IPS-NIHi11 (cell line): ENCODE measurements at regions not wholly inside any gene's neighbourhood (a gene's known extent, or its start where the extent isn't known, plus 50 kb on each side); places are given as distances from the start of the nearest gene placed in this dataset.

Experiments
- DNase-seq: peaks from one replicate; pipeline ENCODE4 v3.0.0; 2012; ENCODE audit warnings: mixed read lengths, low spot score

GRCh38 chr10:58970160-58970915 lies 206.1 kb upstream of the PHYHIPL start:
- no peak for DNase-seq

- no peak for DNase-seq
These were observed 205.2 kb upstream of the PHYHIPL start for GRCh38 chr10:58971211-58971610.

- DNase-seq = no peak
These were observed 204.5 kb upstream of the PHYHIPL start for GRCh38 chr10:58971796-58972491.

DNA sequence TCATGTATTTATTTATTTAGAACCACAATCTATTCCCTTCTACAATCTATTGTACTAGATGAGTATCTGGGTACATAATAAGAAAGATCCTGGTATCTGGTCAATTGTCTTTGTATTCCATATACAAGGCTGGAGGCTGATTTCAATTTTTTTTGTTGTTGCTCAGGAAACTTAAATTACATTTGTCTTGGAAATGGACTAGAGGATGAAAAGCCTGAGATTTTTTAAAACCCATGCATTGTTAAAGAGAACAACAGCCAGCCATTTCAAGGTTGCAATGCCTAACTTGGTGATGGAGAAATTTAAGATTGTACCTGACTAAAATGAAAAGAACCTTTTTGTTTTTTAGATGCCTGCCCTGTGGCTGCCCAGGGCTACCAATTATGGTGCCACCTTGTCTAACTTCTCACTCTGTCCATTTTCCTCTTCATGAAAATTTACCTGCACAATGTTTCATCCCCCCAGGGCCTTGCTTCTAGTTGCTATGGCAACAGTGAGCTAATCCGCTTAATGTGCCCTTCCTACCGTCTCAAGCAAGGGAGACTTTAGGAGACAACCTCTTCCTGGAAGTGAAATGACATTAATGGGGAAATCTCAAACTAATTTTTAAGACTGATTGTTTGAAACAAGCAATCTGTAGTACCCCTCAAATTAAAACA lies 203.7 kb upstream of the PHYHIPL start:
- DNase-seq = no peak

GRCh38 chr10:58973235-58973595 lies 203.2 kb upstream of the PHYHIPL start:
- no peak for DNase-seq

- DNase-seq = no peak
These were observed 200.2 kb upstream of the PHYHIPL start for GRCh38 chr10:58976254-58976653.

DNA sequence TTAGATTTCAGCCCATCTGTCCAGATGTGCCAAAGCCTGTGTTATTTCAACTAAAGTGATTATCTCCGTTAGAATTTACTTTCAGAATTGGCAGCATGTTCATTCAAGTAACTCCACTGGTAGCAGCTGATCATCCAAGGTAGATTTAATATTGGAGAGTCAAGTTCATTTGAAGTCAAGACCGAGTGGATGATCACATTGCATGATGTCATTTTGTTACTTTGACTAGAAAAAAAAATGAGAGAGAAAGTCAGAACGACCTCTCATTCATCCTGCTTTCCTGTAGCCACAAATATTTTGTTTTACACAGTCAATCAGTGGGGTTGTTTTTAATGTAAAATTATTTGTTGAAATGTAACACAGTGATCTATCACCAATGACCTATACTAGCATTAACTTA lies 196.7 kb upstream of the PHYHIPL start:
- DNase-seq = no peak

- DNase-seq = no peak
These were observed 195.5 kb upstream of the PHYHIPL start for GRCh38 chr10:58980826-58981415.

GRCh38 chr10:58981846-58982245 lies 194.6 kb upstream of the PHYHIPL start:
- no peak for DNase-seq

- DNase-seq = no peak
These were observed 193.8 kb upstream of the PHYHIPL start for GRCh38 chr10:58982470-58983239.

- DNase-seq = no peak
These were observed 191.2 kb upstream of the PHYHIPL start for GRCh38 chr10:58985216-58985615.

DNA sequence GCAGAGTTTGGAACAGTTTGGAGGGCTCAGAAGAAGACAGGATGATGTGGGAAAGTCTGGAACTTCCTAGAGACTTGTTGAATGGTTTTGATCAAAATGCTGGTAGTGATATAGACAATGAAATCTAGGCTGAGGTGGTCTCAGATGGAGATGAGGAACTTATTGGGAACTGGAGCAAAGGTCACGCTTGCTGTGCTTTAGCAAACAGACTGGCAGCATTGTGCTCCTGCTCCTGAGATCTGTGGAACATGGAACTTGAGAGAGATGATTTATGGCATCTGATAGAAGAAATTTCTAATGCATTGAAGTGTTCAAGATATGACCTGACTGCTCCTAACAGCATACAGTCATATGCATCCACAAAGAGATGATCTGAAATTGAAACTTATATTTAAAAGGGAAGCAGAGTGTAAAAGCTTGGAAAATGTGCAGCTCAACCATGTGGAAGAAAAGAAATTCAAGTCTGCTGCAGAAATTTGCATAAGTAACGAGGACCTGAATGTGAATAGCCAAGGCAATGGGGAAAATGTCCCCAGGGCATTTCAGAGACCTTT lies 186.9 kb upstream of the PHYHIPL start:
- no peak for DNase-seq

DNA sequence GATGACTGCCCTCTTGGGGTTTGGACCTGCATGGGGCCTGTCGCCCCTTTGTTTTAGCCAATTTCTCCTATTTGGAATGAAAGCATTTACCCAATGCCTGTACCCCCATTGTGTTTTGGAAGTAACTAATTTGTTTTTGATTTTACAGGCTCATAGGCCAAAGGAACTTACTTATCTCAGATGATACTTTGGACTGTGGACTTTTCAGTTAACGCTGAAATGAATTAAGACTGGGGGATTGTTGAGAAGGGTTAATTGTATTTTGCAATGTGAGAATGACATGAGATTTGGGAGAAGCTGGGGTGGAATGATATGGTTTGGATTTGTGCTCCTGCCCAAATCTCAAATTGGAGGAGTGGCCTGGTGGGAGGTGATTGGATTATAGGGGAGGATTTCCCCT lies 185.8 kb upstream of the PHYHIPL start:
- no peak for DNase-seq

DNA sequence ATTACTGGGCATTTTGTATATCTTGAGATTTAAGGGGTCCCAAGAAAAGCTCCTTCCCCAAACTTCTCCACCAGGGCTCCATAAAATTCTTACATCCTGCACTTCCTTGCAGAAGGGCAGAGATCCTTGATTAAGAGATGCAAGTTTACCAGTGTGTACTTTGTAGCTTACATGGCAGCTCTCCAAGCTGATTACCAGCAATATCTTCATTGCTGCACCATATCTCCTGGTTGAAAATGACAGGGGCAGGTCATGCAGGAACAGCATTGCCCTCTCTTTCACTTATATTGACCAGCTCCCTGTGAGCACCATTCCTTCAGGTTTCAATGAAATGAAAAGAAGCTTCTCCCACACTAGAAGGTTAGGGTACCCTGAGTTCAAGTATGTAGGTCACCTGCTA lies 184.6 kb upstream of the PHYHIPL start:
- no peak for DNase-seq

DNA sequence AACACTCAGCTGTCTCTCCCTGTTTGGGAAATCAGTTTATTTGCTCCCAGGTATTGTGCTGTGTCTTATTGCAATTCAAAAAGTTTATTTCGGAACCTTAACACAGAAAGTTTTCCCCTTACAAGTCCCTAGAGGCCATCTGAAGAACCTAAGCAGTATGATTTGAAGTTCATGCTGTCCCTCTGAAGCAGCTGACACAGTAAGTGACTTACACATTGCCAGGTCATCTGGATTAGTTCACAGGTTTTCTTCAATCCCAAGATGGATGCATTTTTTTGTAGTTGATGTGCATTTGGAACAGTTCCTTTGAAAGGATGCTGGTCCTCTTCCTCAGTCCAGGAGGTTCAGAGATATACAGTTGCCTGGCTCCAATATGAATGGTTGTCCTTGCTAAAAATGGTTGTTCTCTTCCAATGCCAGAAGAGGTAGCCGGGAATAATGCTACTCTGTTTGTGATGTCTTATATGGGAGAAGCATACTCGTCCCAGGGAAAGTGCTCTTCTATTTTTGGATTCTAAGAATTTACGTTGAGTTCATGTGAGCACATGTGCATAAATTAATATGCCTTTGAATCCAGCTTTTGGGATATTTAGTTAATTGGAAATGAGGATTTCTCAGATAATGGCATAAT lies 183.5 kb upstream of the PHYHIPL start:
- DNase-seq = no peak

- no peak for DNase-seq
These were observed 182.8 kb upstream of the PHYHIPL start for GRCh38 chr10:58993480-58994221.

DNA sequence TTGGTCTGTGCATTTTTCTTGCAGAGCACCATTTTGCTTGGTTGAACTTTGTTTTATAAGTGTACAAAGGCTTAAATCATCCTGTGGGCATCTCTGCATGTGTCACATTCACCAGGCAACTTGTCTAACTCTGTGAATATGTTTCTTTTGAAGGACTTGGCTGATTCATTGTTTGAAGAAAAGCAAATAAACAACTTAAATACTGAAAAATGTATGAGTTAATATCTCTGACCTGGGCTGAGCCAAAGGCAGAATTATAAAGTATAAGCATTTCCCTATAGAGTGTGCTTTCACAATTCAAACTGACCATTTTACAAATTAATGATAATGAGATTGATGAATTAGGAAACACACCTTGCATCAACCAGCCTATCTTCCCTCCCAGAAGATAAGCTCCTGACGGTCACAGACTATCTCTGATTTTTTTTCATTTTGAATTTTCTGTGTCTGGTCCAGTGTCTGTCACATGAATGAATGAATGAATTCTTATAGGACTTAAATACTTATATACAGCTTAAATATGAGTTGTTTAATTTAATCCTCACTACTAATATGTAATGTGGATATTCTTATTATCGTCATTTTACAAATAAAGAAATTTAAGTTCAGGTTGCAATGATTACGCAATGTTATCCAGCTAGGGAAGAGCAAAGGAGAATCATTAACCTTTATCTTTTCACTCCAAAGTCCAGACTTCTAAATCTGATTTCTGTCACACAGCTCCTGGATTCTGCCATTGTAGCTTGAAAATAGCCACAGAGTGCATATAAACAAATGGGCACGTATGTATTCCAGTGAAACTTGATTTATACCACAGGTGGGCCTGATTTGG lies 182.0 kb upstream of the PHYHIPL start:
- DNase-seq = no peak

DNA sequence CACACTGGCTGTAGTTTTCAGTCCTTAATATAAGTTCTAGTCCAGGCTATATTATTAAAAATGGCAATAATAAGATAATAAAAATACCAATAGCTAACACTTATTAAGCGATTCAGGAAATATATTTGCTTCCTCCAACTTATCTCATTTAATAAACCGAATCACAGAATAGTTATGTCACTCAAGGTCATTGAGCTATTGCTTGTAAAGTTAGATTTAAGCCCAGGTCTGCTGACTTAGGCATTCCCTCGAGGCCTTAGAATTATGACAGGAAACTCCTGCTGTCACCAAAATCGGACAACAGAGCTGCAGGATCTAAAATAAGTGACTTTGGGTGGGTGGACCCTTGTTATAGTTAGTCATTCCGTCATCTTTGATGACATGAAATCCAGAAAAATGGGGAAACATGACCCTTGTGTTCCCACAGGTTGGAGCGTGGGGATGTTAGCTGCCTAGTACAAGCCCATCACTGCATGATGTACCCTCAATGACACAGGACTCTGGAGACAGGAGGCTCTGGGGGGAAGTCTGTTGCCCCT lies 181.3 kb upstream of the PHYHIPL start:
- DNase-seq = no peak

- no peak for DNase-seq
These were observed 180.4 kb upstream of the PHYHIPL start for GRCh38 chr10:58996063-58996462.
